Lower lobe of right lung (tissue), 2 donors: ENCODE measurements at regions not wholly inside any gene's neighbourhood (a gene's known extent, or its start where the extent isn't known, plus 50 kb on each side); places are given as distances from the start of the nearest gene placed in this dataset.
A peak's percentile ranks its signal among the peaks of the same experiment; 100 is the strongest.
"Not testable (repeated sequence)": the region's sequence is repeated elsewhere in the genome, so short reads cannot be mapped to it uniquely, and the experiment has no call there.

Experiments used
- ATAC-seq, 2 donors: fragments of 200-7000 bp; cut with Tn5 transposase; one replicate each; pipeline ENCODE4 v1.9.1; 2020 to 2022; ENCODE audit warnings: mild to moderate bottlenecking in 2 of 2, moderate library complexity in 2 of 2
- DNase-seq: peaks from one replicate; pipeline ENCODE4 v3.0.0-alpha.2; 2020
- H3K27ac ChIP-seq: fragments of 200-600 bp; one replicate; pipeline ENCODE4 v1.8.0; 2022
- H3K27me3 ChIP-seq: fragments of 200-600 bp; one replicate; pipeline ENCODE4 v1.8.0; 2022; ENCODE audit warnings: low read depth
- H3K36me3 ChIP-seq: fragments of 200-600 bp; one replicate; pipeline ENCODE4 v1.8.0; 2022; ENCODE audit warnings: mild to moderate bottlenecking
- H3K4me1 ChIP-seq: fragments of 200-600 bp; one replicate; pipeline ENCODE4 v1.8.0; 2022
- H3K4me3 ChIP-seq: fragments of 200-600 bp; one replicate; pipeline ENCODE4 v1.8.0; 2022; ENCODE audit warnings: mild to moderate bottlenecking
- H3K9me3 ChIP-seq: fragments of 200-600 bp; one replicate; pipeline ENCODE4 v1.8.0; 2022
- intact Hi-C: fragments of 100-400 bp; cut with DNase I; formaldehyde crosslinking; loops from one replicate; pipeline ENCODE4 v1.11.0; 2022
- TF ChIP-seq, protein P1 (sequence below): fragments of 200-600 bp; IDR thresholded peaks from one replicate; pipeline ENCODE4 v1.8.0; 2022; ENCODE audit warnings: antibody characterized with exemption, mild to moderate bottlenecking
- donor health status: DM: no; HTN: yes; CAD: no; lungs with severe emphysema.

DNA sequence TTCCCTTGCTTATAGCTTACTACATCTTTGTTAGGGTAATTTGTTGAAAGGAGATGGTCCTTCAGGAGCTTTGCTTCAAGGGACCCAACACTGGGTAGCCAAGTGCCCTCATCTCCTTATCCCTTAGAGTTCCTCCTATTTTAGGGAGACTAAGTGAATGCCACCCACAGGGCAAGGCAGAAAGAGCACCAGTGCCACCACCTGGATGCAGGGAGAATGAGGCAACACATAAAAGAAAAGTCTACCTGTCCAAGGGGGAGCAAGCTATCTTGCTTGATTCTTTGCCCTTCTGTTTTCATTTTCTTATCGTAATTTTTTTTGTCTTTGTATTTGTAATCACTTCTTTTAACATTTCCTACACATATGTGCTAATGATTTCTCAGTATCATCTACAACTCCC is 205.5 kb downstream of the NPR3 start:
- intact Hi-C loops: no loop called here
- ATAC-seq (peak in 1 of 2 donors; percentile 51), DNase-seq (no peak)
- Histone ChIP-seq H3K9me3 (no peaks in the 10 kb centered on the region), H3K36me3 (no peaks in the 10 kb centered on the region), H3K27ac (no peak overlapping the region), H3K27me3 (no peaks in the 10 kb centered on the region), H3K4me1 (no peaks in the 10 kb centered on the region), H3K4me3 (no peak overlapping the region)
- TF ChIP-seq, protein P1, sequence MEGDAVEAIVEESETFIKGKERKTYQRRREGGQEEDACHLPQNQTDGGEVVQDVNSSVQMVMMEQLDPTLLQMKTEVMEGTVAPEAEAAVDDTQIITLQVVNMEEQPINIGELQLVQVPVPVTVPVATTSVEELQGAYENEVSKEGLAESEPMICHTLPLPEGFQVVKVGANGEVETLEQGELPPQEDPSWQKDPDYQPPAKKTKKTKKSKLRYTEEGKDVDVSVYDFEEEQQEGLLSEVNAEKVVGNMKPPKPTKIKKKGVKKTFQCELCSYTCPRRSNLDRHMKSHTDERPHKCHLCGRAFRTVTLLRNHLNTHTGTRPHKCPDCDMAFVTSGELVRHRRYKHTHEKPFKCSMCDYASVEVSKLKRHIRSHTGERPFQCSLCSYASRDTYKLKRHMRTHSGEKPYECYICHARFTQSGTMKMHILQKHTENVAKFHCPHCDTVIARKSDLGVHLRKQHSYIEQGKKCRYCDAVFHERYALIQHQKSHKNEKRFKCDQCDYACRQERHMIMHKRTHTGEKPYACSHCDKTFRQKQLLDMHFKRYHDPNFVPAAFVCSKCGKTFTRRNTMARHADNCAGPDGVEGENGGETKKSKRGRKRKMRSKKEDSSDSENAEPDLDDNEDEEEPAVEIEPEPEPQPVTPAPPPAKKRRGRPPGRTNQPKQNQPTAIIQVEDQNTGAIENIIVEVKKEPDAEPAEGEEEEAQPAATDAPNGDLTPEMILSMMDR: peak; percentile 35

DNA sequence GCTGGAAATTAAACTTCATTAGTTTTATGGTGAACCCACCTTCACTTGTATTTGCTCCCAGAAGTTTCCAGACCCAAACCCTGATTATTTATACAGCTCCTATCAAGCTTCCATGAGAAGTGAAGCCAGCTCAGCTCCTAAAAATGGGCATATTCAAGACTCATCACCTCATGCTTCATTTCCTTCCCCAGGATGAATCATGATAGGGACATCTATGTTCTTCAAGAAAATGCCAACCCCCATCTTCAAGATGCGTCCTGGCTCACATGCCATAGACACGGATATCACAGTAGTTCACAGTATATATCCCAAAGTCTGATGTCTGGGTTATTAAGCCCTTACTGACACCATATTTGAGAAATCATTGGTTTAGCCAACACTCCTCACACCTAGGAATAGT is 217.6 kb downstream of the NPR3 start:
- ATAC-seq (no peak), DNase-seq (no peak)

DNA sequence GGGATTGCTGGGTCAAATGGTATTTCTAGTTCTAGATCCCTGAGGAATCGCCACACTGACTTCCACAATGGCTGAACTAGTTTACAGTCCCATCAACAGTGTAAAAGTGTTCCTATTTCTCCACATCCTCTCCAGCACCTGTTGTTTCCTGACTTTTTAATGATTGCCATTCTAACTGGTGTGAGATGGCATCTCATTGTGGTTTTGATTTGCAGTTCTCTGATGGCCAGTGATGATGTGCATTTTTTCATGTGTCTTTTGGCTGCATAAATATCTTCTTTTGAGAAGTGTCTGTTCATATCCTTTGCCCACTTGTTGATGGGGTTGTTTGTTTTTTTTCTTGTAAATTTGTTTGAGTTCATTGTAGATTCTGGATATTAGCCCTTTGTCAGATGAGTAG is 220.3 kb downstream of the NPR3 start:
- DNase-seq, intact Hi-C loops, ATAC-seq: not testable (repeated sequence)

More for the DNA sequence above, 217.6 kb downstream of the NPR3 start:
- no peaks in the 10 kb centered on the region for H3K27me3 ChIP-seq
- no peaks in the 10 kb centered on the region for H3K4me1 ChIP-seq
- no peak overlapping the region for H3K4me3 ChIP-seq
- intact Hi-C loops: no loop called here
- TF ChIP-seq, protein P1: no peak
- no peak overlapping the region for H3K27ac ChIP-seq
- no peaks in the 10 kb centered on the region for H3K9me3 ChIP-seq
- H3K36me3 ChIP-seq: no peaks in the 10 kb centered on the region

DNA sequence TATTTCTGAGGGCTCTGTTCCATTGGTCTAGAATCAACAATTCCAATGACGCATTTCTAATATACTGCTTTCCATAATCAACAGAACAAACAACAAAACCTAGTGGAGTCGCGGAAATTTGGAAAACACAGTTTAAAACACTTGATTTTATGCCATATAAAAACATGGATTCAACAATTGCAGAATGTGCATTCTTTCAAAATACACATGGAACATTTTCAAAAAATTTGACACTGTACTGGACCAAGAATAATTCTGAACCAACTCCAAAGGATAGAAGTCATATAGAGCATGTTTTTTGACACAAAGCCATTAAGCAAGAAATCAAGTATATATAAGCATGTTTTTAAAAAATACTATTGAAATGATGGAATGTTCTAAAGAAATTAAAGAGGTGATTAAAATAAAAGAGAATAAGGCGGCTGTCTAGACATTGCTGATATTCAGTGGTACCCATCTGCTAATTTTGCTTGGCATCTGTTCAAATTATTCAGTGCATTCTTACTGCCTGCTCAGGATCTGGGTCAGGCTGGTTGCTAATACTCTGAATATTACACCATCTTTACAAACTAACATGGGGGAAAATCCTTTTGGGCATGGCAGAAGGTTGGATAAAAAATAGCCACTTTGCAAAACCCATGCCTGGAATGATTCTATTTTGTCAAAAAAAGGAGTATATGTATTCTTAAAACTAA is 221.3 kb downstream of the NPR3 start:
- intact Hi-C loops: no loop called here
- ATAC-seq (no peak), DNase-seq (no peak)
- no peak overlapping the region for H3K27ac ChIP-seq
- TF ChIP-seq, protein P1: no peak
- H3K36me3 ChIP-seq: no peaks in the 10 kb centered on the region
- no peaks in the 10 kb centered on the region for H3K27me3 ChIP-seq
- no peak overlapping the region for H3K4me3 ChIP-seq
- H3K9me3 ChIP-seq: no peaks in the 10 kb centered on the region
- H3K4me1 ChIP-seq: no peaks in the 10 kb centered on the region

More for the DNA sequence above, 220.3 kb downstream of the NPR3 start:
- not testable (repeated sequence) for H3K36me3 ChIP-seq, H3K4me1 ChIP-seq, H3K27me3 ChIP-seq, H3K9me3 ChIP-seq, H3K27ac ChIP-seq, H3K4me3 ChIP-seq

DNA sequence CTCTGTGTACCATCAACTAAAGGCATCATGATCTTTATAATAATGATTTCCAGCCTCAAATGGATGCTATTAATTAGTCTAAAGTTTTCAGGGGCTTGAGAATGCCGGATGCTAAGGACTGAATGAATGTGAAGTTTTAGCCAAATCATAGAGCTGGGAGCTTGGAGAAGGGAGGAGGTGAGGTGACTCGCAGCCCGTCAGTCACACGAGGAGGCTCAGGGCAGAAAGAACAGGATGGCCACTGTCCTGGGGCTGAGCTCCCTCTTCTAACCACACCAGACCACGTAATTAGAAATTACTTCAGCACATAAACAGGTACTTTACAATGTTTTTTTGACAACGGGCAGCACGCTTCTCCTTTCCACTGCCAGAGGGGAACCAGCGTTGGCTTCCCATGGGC is 222.6 kb downstream of the NPR3 start:
- H3K4me1 ChIP-seq: no peaks in the 10 kb centered on the region

DNA sequence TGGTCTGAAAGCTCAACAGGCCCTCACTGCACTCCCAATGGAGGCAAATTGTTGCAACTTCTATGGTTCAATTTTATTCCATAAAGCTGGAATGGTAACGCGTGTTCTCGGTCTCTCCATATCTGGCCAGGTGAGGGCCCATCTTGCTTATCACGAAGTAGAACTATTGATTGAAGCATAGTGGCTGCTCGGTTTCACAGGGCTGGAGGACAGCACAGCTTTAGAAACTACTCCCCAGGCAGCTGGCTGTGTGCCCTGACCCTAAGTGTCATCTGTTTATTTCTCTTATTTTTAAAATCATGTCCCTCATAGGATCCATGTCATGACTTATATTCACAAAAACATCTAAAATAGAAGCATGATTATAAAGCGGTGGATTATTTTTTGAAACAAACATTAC is 223.4 kb downstream of the NPR3 start:
- no peaks in the 10 kb centered on the region for H3K36me3 ChIP-seq
- H3K4me1 ChIP-seq: no peaks in the 10 kb centered on the region
- TF ChIP-seq, protein P1: no peak
- intact Hi-C loops: no loop called here
- H3K27ac ChIP-seq: no peak overlapping the region
- DNase-seq (no peak), ATAC-seq (no peak)
- H3K9me3 ChIP-seq: no peaks in the 10 kb centered on the region
- no peaks in the 10 kb centered on the region for H3K27me3 ChIP-seq
- no peak overlapping the region for H3K4me3 ChIP-seq

More for the DNA sequence above, 222.6 kb downstream of the NPR3 start:
- Histone ChIP-seq H3K36me3 (no peaks in the 10 kb centered on the region), H3K9me3 (no peaks in the 10 kb centered on the region), H3K4me3 (no peak overlapping the region), H3K27ac (no peak overlapping the region), H3K27me3 (no peaks in the 10 kb centered on the region)
- TF ChIP-seq, protein P1: no peak
- intact Hi-C loops: no loop called here
- ATAC-seq (no peak), DNase-seq (no peak)
